ENCODE measurements at regions not wholly inside any gene's neighbourhood (a gene's known extent, or its start where the extent isn't known, plus 50 kb on each side); places are given as distances from the start of the nearest gene placed in this dataset.

DNA sequence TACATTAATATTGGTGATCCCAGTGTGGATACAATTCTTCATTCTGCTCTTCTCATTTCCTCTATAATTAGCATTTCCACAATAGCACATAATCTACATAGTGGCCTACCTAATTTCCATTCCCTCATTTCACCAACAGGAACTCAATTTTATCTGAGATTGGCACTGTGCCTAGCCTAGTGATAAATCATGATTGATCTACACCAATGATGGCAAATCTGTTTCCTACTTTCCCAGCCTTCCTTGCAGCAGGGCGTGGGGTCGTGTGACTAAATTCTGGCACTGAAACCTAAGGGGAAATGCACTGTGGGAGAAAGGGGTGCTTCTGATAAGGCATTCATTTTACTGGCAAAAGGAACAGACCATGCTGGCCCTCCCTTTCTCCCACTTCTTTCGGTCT, 66.6 kb upstream of the TOM1L1 start:
- TF ChIP-seq, protein P1, sequence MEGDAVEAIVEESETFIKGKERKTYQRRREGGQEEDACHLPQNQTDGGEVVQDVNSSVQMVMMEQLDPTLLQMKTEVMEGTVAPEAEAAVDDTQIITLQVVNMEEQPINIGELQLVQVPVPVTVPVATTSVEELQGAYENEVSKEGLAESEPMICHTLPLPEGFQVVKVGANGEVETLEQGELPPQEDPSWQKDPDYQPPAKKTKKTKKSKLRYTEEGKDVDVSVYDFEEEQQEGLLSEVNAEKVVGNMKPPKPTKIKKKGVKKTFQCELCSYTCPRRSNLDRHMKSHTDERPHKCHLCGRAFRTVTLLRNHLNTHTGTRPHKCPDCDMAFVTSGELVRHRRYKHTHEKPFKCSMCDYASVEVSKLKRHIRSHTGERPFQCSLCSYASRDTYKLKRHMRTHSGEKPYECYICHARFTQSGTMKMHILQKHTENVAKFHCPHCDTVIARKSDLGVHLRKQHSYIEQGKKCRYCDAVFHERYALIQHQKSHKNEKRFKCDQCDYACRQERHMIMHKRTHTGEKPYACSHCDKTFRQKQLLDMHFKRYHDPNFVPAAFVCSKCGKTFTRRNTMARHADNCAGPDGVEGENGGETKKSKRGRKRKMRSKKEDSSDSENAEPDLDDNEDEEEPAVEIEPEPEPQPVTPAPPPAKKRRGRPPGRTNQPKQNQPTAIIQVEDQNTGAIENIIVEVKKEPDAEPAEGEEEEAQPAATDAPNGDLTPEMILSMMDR (conservative IDR thresholded peaks at IDR 0.05): no peak
- no peaks in the 10 kb centered on the region for H3K27me3 ChIP-seq (ENCODE audit: control insufficient read depth, insufficient read depth, low read length, poor library complexity, severe bottlenecking)
- H3K9me3 Mint-ChIP-seq: peaks cover 7% of the 10 kb centered on the region
- peaks cover 8% of the 10 kb centered on the region for H3K9me3 ChIP-seq (ENCODE audit: control insufficient read depth, low read length)
- no peaks in the 10 kb centered on the region for H3K4me1 Mint-ChIP-seq
- no peaks in the 10 kb centered on the region for H3K36me3 ChIP-seq (ENCODE audit: control insufficient read depth, insufficient read depth, low read length)
- H3K4me3 Mint-ChIP-seq: no peak overlapping the region
- H3K27me3 Mint-ChIP-seq (ENCODE audit: insufficient read depth): no peaks in the 10 kb centered on the region
- H3K4me3 ChIP-seq (ENCODE audit: low read length): no peak overlapping the region
- H3K4me1 ChIP-seq (ENCODE audit: control insufficient read depth, insufficient read depth, low read length): no peaks in the 10 kb centered on the region
- H3K27ac Mint-ChIP-seq: no peak overlapping the region
- no peak for DNase-seq
- H3K9ac ChIP-seq (ENCODE audit: extremely low read depth, low read length, poor library complexity, severe bottlenecking): no peak overlapping the region
- 94 to 100% methylated on average over 3 of the region's 3 CpGs for WGBS, 2 experiments (ENCODE audit: insufficient coverage in 1 of 2, insufficient read length in 1 of 2)
- H3K27ac ChIP-seq (ENCODE audit: low read depth, low read length): no peak overlapping the region
- H3K36me3 Mint-ChIP-seq (ENCODE audit: low read depth): no peaks in the 10 kb centered on the region

DNA sequence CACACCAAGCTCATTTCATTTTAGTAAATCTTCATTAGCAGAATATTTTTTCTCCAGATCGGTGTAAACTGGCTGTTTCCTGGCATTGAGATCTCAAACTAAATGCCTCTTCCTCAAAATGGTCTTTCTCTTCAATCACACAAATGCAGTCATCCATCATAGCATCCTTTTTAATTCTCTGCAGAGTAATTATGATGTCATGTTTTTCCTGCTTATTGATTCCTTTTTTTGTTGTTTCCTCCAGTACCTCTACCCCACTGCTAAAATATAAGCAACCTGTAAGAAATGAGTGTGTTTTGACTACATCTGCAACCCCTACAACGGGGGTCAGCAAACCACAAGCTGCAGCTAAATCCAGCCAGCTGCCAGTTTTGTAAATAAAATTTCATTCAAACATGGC, 65.6 kb upstream of the TOM1L1 start:
- Histone ChIP-seq H3K27me3 (ENCODE audit: control insufficient read depth, insufficient read depth, low read length, poor library complexity, severe bottlenecking) (no peaks in the 10 kb centered on the region), H3K4me1 (ENCODE audit: control insufficient read depth, insufficient read depth, low read length) (no peaks in the 10 kb centered on the region), H3K9ac (ENCODE audit: extremely low read depth, low read length, poor library complexity, severe bottlenecking) (no peak overlapping the region), H3K36me3 (ENCODE audit: control insufficient read depth, insufficient read depth, low read length) (no peaks in the 10 kb centered on the region), H3K9me3 (ENCODE audit: control insufficient read depth, low read length) (peaks cover 8% of the 10 kb centered on the region), H3K4me3 (ENCODE audit: low read length) (no peak overlapping the region), H3K27ac (ENCODE audit: low read depth, low read length) (no peak overlapping the region)
- TF ChIP-seq, protein P1 (conservative IDR thresholded peaks at IDR 0.05): no peak
- DNase-seq: no peak
- no peaks in the 10 kb centered on the region for H3K4me1 Mint-ChIP-seq
- H3K4me3 Mint-ChIP-seq: no peak overlapping the region
- H3K27ac Mint-ChIP-seq: no peak overlapping the region
- no peaks in the 10 kb centered on the region for H3K27me3 Mint-ChIP-seq (ENCODE audit: insufficient read depth)
- no peaks in the 10 kb centered on the region for H3K36me3 Mint-ChIP-seq (ENCODE audit: low read depth)
- WGBS, 2 experiments (ENCODE audit: insufficient coverage in 1 of 2, insufficient read length in 1 of 2): 62 to 96% methylated on average over 2 of the region's 2 CpGs
- H3K9me3 Mint-ChIP-seq: peaks cover 7% of the 10 kb centered on the region

DNA sequence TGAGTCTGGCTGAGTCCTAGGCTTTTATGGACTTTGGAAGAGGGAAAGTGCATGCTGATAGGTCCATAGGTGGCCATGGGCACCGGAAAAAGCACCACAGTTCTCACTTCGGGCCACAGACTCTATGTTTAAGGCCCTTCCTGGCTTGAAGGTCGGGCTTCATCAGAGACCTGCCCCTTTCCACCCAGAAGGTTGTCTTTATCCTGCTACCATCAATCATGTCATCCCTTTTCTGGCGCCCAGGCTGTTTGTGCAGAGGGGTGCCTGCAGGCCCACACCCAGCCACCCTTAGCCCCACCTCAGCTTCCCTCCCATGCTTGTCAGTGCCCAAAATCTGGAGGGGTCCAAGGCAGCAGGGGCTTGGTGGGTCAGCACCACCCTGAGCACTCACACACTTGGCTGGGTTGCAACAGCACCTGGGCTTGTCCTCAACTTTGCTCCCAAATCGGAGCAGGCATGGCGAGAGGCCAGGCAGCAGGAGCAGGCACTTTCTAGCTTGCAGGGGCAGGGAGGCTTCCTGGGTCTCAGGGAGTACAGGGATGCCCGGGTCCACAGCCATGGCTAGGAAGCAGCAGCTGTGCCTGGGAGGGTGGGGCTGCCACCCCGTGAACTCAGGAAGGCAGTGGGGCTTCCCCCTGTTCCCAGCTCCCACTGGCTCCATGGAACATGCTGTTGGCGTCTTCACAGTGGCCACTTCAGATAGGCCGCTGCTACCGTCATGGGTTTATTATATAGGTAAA, 63.8 kb upstream of the TOM1L1 start:
- no peaks in the 10 kb centered on the region for H3K27me3 ChIP-seq (ENCODE audit: control insufficient read depth, insufficient read depth, low read length, poor library complexity, severe bottlenecking)
- WGBS, 2 experiments (ENCODE audit: insufficient coverage in 1 of 2, insufficient read length in 1 of 2): 92 to 93% methylated on average over 5 to 9 of the region's 11 CpGs
- no peak overlapping the region for H3K9ac ChIP-seq (ENCODE audit: extremely low read depth, low read length, poor library complexity, severe bottlenecking)
- TF ChIP-seq, protein P1 (conservative IDR thresholded peaks at IDR 0.05): no peak
- Mint-ChIP-seq H3K4me1 (no peaks in the 10 kb centered on the region), H3K27ac (no peak overlapping the region), H3K4me3 (no peak overlapping the region), H3K9me3 (peaks cover 7% of the 10 kb centered on the region), H3K36me3 (ENCODE audit: low read depth) (no peaks in the 10 kb centered on the region), H3K27me3 (ENCODE audit: insufficient read depth) (no peaks in the 10 kb centered on the region)
- no peaks in the 10 kb centered on the region for H3K4me1 ChIP-seq (ENCODE audit: control insufficient read depth, insufficient read depth, low read length)
- H3K36me3 ChIP-seq (ENCODE audit: control insufficient read depth, insufficient read depth, low read length): no peaks in the 10 kb centered on the region
- no peak overlapping the region for H3K27ac ChIP-seq (ENCODE audit: low read depth, low read length)
- no peak for DNase-seq
- H3K9me3 ChIP-seq (ENCODE audit: control insufficient read depth, low read length): peaks cover 8% of the 10 kb centered on the region
- H3K4me3 ChIP-seq (ENCODE audit: low read length): no peak overlapping the region

Data from endodermal cell (in vitro differentiated cells).